ENCODE measurements at regions not wholly inside any gene's neighbourhood (a gene's known extent, or its start where the extent isn't known, plus 50 kb on each side); places are given as distances from the start of the nearest gene placed in this dataset.

- no peaks in the 10 kb centered on the region for H3K36me3 ChIP-seq
Observed at GRCh38 chr4:133081246-133081645, 67.8 kb upstream of the PCDH10 start.

GRCh38 chr4:133084421-133084820 is 64.7 kb upstream of the PCDH10 start:
- Histone ChIP-seq H3K27me3 (no peaks in the 10 kb centered on the region), H3K4me3 (no peak overlapping the region), H3K36me3 (no peaks in the 10 kb centered on the region), H3K4me1 (no peaks in the 10 kb centered on the region), H3K9me3 (no peaks in the 10 kb centered on the region), H3K27ac (no peak overlapping the region)
- intact Hi-C loops (cut with DNase I; ENCODE audit: low total_unique reads) (no loop called here), in situ Hi-C loops (cut with MboI; ENCODE audit: low pct_ligation_motif_present in 1 of 4, low pct_unique_long_range_greater_than_20kb in 1 of 4, low sequenced_read_pairs in 3 of 4) (no loop called here)
- no peak for DNase-seq
- WGBS, 2 donors (ENCODE audit: low coverage in 1 of 2), result 60 to 81% methylated on average over 1 of the region's 1 CpG
- TF ChIP-seq EP300 (IDR thresholded peaks at IDR 0.05; ENCODE audit: low read depth) (no peak), POLR2AphosphoS5 (IDR thresholded peaks at IDR 0.05) (no peak), POLR2A (IDR thresholded peaks at IDR 0.05) (no peak), CTCF (IDR thresholded peaks at IDR 0.05) (no peak)

More at GRCh38 chr4:133081246-133081645, 67.8 kb upstream of the PCDH10 start:
- 40 to 47% methylated on average over 2 of the region's 2 CpGs for WGBS, 2 donors (ENCODE audit: low coverage in 1 of 2)
- H3K4me1 ChIP-seq, result no peaks in the 10 kb centered on the region
- H3K27ac ChIP-seq, result no peak overlapping the region
- intact Hi-C loops (cut with DNase I; ENCODE audit: low total_unique reads), result no loop called here
- no peak for DNase-seq
- H3K27me3 ChIP-seq, result no peaks in the 10 kb centered on the region
- TF ChIP-seq CTCF (IDR thresholded peaks at IDR 0.05) (no peak), POLR2A (IDR thresholded peaks at IDR 0.05) (no peak), EP300 (IDR thresholded peaks at IDR 0.05; ENCODE audit: low read depth) (no peak), POLR2AphosphoS5 (IDR thresholded peaks at IDR 0.05) (no peak)
- no peaks in the 10 kb centered on the region for H3K9me3 ChIP-seq
- in situ Hi-C loops (cut with MboI; ENCODE audit: low pct_ligation_motif_present in 1 of 4, low pct_unique_long_range_greater_than_20kb in 1 of 4, low sequenced_read_pairs in 3 of 4), result no loop called here
- no peak overlapping the region for H3K4me3 ChIP-seq

GRCh38 chr4:133095591-133095990 is 53.5 kb upstream of the PCDH10 start:
- Histone ChIP-seq H3K4me3 (no peak overlapping the region), H3K27ac (no peak overlapping the region), H3K9me3 (no peaks in the 10 kb centered on the region), H3K36me3 (no peaks in the 10 kb centered on the region), H3K27me3 (no peaks in the 10 kb centered on the region), H3K4me1 (no peaks in the 10 kb centered on the region)
- no peak for TF ChIP-seq CTCF (IDR thresholded peaks at IDR 0.05)
- TF ChIP-seq POLR2A (IDR thresholded peaks at IDR 0.05), result no peak
- no peak for TF ChIP-seq EP300 (IDR thresholded peaks at IDR 0.05; ENCODE audit: low read depth)
- no peak for TF ChIP-seq POLR2AphosphoS5 (IDR thresholded peaks at IDR 0.05)
- no peak for DNase-seq
- in situ Hi-C loops (cut with MboI; ENCODE audit: low pct_ligation_motif_present in 1 of 4, low pct_unique_long_range_greater_than_20kb in 1 of 4, low sequenced_read_pairs in 3 of 4), result no loop called here
- intact Hi-C loops (cut with DNase I; ENCODE audit: low total_unique reads), result no loop called here
- WGBS, 2 donors (ENCODE audit: low coverage in 1 of 2), result 77 to 82% methylated on average over 2 of the region's 2 CpGs

- in situ Hi-C loops (cut with MboI; ENCODE audit: low pct_ligation_motif_present in 1 of 4, low pct_unique_long_range_greater_than_20kb in 1 of 4, low sequenced_read_pairs in 3 of 4) (no loop called here), intact Hi-C loops (cut with DNase I; ENCODE audit: low total_unique reads) (no loop called here)
- Histone ChIP-seq H3K4me1 (no peaks in the 10 kb centered on the region), H3K4me3 (no peak overlapping the region), H3K27ac (no peak overlapping the region), H3K27me3 (no peaks in the 10 kb centered on the region), H3K36me3 (no peaks in the 10 kb centered on the region), H3K9me3 (no peaks in the 10 kb centered on the region)
- 13 to 22% methylated on average over 1 of the region's 1 CpG for WGBS, 2 donors (ENCODE audit: low coverage in 1 of 2)
- no peak for DNase-seq
- no peak for TF ChIP-seq CTCF (IDR thresholded peaks at IDR 0.05)
- TF ChIP-seq POLR2AphosphoS5 (IDR thresholded peaks at IDR 0.05), result no peak
- no peak for TF ChIP-seq EP300 (IDR thresholded peaks at IDR 0.05; ENCODE audit: low read depth)
- TF ChIP-seq POLR2A (IDR thresholded peaks at IDR 0.05), result no peak
Observed at GRCh38 chr4:133096972-133097371, 52.1 kb upstream of the PCDH10 start.

Small RNA genes in the stretch of these regions (small RNA-seq; reads per million reads assigned to genes)
- 0 reads per million in 4 donors for gene AC096711.1
